Endothelial cell of umbilical vein (primary cell): ENCODE measurements at regions not wholly inside any gene's neighbourhood (a gene's known extent, or its start where the extent isn't known, plus 50 kb on each side); places are given as distances from the start of the nearest gene placed in this dataset.

Experiments
- BruUV-seq: library from RNA; stranded (reverse); fragments of 400-500 nt; replicated peaks from 2 replicates; lab custom pipeline; 2021; lab: Mats Ljungman, UMichigan
- CTCF ChIA-PET: fragments of 300-600, 350-600 bp; sonication (Branson Sonifier 250); formaldehyde crosslinking; loops from one replicate; lab custom pipeline; 2021; ENCODE audit warnings: antibody characterized with exemption, inconsistent platforms; lab: Charles Lee
- POLR2A ChIA-PET: fragments of 300-600, 350-600 bp; sonication (Branson Sonifier 250); formaldehyde crosslinking; loops from one replicate; lab custom pipeline; 2021; ENCODE audit warnings: antibody characterized with exemption, inconsistent platforms; lab: Charles Lee
- DNase-seq: peaks from one replicate; pipeline ENCODE4 v3.0.0-alpha.2; 2011; ENCODE audit warnings: low read depth, low spot score
- FAIRE-seq: peaks from 2 replicates; lab custom pipeline; 2011; peaks lifted over from hg19 to GRCh38; lab: Jason Lieb, UNC
- H2AFZ ChIP-seq: 2 replicates; pipeline ENCODE4 v1.6.0; 2012; ENCODE audit warnings: low read depth, low read length, control low read depth, inconsistent platforms
- H3K27ac ChIP-seq: 2 replicates; pipeline ENCODE4 v1.5.1; 2011; ENCODE audit warnings: low read depth, mild to moderate bottlenecking, control low read depth, low read length, moderate library complexity; ENCODE audit not compliant: insufficient read depth
- H3K27me3 ChIP-seq, 2 experiments: 2 replicates each; pipeline versions ENCODE4 v1.6.0 to v1.6.1; 2011; ENCODE audit warnings: low read length in 2 of 2, mixed read lengths in 1 of 2; ENCODE audit not compliant: control insufficient read depth in 2 of 2, insufficient read depth in 2 of 2
- H3K36me3 ChIP-seq, 2 experiments: 2 replicates in 1 of 2; 3 replicates in 1 of 2; pipeline ENCODE4 v1.5.1; 2011; ENCODE audit warnings: low read length in 2 of 2, mild to moderate bottlenecking in 1 of 2, moderate library complexity in 1 of 2; ENCODE audit not compliant: control insufficient read depth in 2 of 2, insufficient read depth in 2 of 2; ENCODE audit errors: extremely low read depth in 1 of 2
- H3K4me1 ChIP-seq: 3 replicates; pipeline ENCODE4 v1.5.1; 2011; ENCODE audit warnings: mild to moderate bottlenecking, low read length; ENCODE audit not compliant: control insufficient read depth, insufficient read depth; ENCODE audit errors: extremely low read depth
- H3K4me2 ChIP-seq: 2 replicates; pipeline ENCODE4 v1.6.1; 2011; ENCODE audit warnings: low read length, control low read depth, mixed read lengths; ENCODE audit not compliant: insufficient read depth
- H3K4me3 ChIP-seq, 3 experiments: fragments of 200-600 bp in 1 of 3; sonication (generic), shearing (Covaris generic) in 1 of 3; replicated peaks in 1 of 3; 2 replicates each; pipeline ENCODE4 v1.5.1; 2011 to 2016; ENCODE audit warnings: control low read depth in 3 of 3, low read length in 3 of 3, mild to moderate bottlenecking in 2 of 3, inconsistent platforms in 1 of 3, low read depth in 1 of 3, moderate library complexity in 1 of 3; ENCODE audit not compliant: insufficient read depth in 1 of 3
- H3K79me2 ChIP-seq: 2 replicates; pipeline ENCODE4 v1.6.0; 2012; ENCODE audit warnings: low read length, inconsistent platforms; ENCODE audit not compliant: control insufficient read depth, insufficient read depth
- H3K9ac ChIP-seq: replicated peaks from 2 replicates; pipeline ENCODE3; 2011; ENCODE audit warnings: low read length, control low read depth; ENCODE audit not compliant: insufficient read depth; ENCODE audit errors: extremely low read depth
- H3K9me1 ChIP-seq: replicated peaks from 3 replicates; pipeline ENCODE4 v1.6.0; 2011; ENCODE audit warnings: mild to moderate bottlenecking, low read length; ENCODE audit not compliant: control insufficient read depth, insufficient read depth; ENCODE audit errors: extremely low read depth
- H3K9me3 ChIP-seq: replicated peaks from 2 replicates; pipeline ENCODE4 v1.5.1; 2012; ENCODE audit warnings: low read length, inconsistent platforms; ENCODE audit not compliant: control insufficient read depth, insufficient read depth
- H4K20me1 ChIP-seq: replicated peaks from 2 replicates; pipeline ENCODE3; 2011; ENCODE audit warnings: mild to moderate bottlenecking, low read length; ENCODE audit not compliant: control insufficient read depth, insufficient read depth; ENCODE audit errors: extremely low read depth
- CTCF ChIP-seq, 2 donors: IDR thresholded peaks; 1 replicate in 1 of 2; 2 replicates in 1 of 2; pipeline ENCODE4 v1.5.1; 2011; ENCODE audit warnings: low read length in 2 of 2, mild to moderate bottlenecking in 2 of 2, moderate library complexity in 2 of 2, control low read depth in 1 of 2, inconsistent platforms in 1 of 2, low read depth in 1 of 2; ENCODE audit not compliant: insufficient read depth in 1 of 2; ENCODE audit errors: extremely low read depth in 1 of 2
- EZH2 ChIP-seq: IDR thresholded peaks from 2 replicates; pipeline ENCODE4 v1.6.1; 2012; ENCODE audit warnings: borderline replicate concordance, low read depth, mild to moderate bottlenecking, moderate library complexity, low read length, inconsistent platforms; ENCODE audit not compliant: severe bottlenecking
- FOS ChIP-seq: IDR thresholded peaks from 2 replicates; pipeline ENCODE4 v1.6.1; 2011; ENCODE audit warnings: mild to moderate bottlenecking, low read length, moderate library complexity, borderline replicate concordance; ENCODE audit not compliant: insufficient read depth
- GATA2 ChIP-seq: IDR thresholded peaks from 2 replicates; pipeline ENCODE4 v1.7.0; 2011; ENCODE audit warnings: low read depth, mild to moderate bottlenecking, moderate library complexity, mixed read lengths, low read length; ENCODE audit not compliant: insufficient read length, insufficient read depth
- JUN ChIP-seq: IDR thresholded peaks from 2 replicates; pipeline ENCODE4 v1.6.1; 2011; ENCODE audit warnings: borderline replicate concordance, low read depth; ENCODE audit not compliant: insufficient read length, insufficient read depth
- MYC ChIP-seq: IDR thresholded peaks from one replicate; pipeline ENCODE4 v1.6.1; 2011; ENCODE audit warnings: mild to moderate bottlenecking, low read depth, low read length
- POLR2A ChIP-seq: IDR thresholded peaks from 2 replicates; pipeline ENCODE4 v1.6.1; 2012; ENCODE audit warnings: low read depth, mild to moderate bottlenecking, control low read depth, low read length
- POLR2AphosphoS5 ChIP-seq: IDR thresholded peaks from 2 replicates; pipeline ENCODE4 v1.6.1; 2012; ENCODE audit warnings: low read depth, mild to moderate bottlenecking, control low read depth, low read length, moderate library complexity; ENCODE audit not compliant: insufficient read depth
- dilution Hi-C: fragments of 300-500 bp; cut with MboI; formaldehyde crosslinking; loops from one replicate; pipeline ENCODE4 v1.15.0; 2019; ENCODE audit warnings: low sequenced_read_pairs; ENCODE audit not compliant: extremely low pct_ligation_motif_present
- intact Hi-C: fragments of 100-400 bp; cut with micrococcal nuclease; formaldehyde crosslinking; loops from one replicate; pipeline ENCODE4 v1.10.0; 2022
- TF ChIP-seq, protein P1 (sequence below): IDR thresholded peaks from 2 replicates; pipeline ENCODE4 v1.6.1; 2011; ENCODE audit not compliant: insufficient read depth, insufficient read length

DNA sequence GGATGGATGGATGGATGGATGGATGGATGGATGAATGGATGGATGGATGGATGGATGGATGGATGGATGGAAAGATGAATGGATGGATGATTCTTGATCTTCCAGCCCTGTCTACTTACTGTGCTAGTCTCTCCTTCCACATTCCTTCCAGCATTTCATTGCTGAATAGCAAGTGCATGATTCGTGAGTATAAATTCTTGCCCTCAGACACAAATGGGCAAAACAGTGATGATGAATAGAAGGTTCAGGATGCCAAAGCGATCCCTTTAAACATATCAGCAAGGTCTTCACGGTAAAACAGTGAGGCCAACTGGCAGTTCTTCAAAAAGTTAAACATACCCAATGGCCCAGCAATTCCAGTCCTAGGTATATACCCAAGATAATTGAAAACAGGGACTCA is 400.2 kb downstream of the MN1 start:
- ChIA-PET POLR2A (no interaction called here), CTCF (no interaction called here)
- FAIRE-seq, result no peak
- Histone ChIP-seq H2AFZ (no peak overlapping the region), H3K9me3 (no peaks in the 10 kb centered on the region), H3K9ac (no peak overlapping the region), H3K9me1 (no peaks in the 10 kb centered on the region), H3K4me1 (no peaks in the 10 kb centered on the region), H3K36me3 (no peaks in the 10 kb centered on the region), H3K27ac (no peak overlapping the region), H3K4me2 (no peak overlapping the region), H4K20me1 (no peaks in the 10 kb centered on the region), H3K4me3 (no peak overlapping the region), H3K27me3 (peaks cover 6% of the 10 kb centered on the region in 2 experiments), H3K79me2 (no peaks in the 10 kb centered on the region)
- TF ChIP-seq MYC (no peak), JUN (no peak), FOS (no peak), POLR2AphosphoS5 (no peak), CTCF (IDR thresholded peaks at IDR 0.05; ENCODE audit: extremely low read depth in 1 of 2, insufficient read depth in 1 of 2, low read depth in 1 of 2, low read length in 2 of 2) (no peak), GATA2 (no peak), EZH2 (no peak), POLR2A (no peak)
- TF ChIP-seq, protein P1, sequence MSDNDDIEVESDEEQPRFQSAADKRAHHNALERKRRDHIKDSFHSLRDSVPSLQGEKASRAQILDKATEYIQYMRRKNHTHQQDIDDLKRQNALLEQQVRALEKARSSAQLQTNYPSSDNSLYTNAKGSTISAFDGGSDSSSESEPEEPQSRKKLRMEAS, result no peak
- dilution Hi-C loops (no loop called here), intact Hi-C loops (loop anchor here (10.0 kb wide), 1 partner anchor 603 kb away; no protein-coding TSS in a partner anchor)
- BruUV-seq, result no TSS peak
- DNase-seq, result no peak
